ENCODE measurements at regions not wholly inside any gene's neighbourhood (a gene's known extent, or its start where the extent isn't known, plus 50 kb on each side); places are given as distances from the start of the nearest gene placed in this dataset.

DNA sequence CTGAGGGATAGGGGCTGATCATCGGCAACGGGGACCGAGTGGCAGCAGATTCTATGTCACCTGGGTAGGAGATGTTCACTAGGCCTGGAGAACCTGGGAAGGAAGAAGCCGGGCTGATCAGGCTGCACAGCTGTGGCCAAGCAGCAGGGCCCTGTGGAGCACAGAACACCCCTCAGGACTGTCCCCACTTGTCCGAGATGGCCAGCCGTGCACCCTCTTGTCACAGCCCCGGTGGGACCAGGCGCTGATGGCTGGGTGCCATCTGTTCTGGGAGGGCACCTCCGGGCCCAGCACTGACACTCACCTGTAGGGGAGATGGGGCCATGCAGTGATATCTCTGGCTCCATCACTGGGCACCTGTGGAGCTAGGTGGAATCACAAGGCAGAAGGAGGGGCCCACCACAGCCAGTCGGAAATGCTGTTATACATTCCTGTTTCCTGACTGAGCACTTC is 217.9 kb upstream of the RAB6C start:
- no peak for DNase-seq (ENCODE audit: low read depth in 2 of 2)

DNA sequence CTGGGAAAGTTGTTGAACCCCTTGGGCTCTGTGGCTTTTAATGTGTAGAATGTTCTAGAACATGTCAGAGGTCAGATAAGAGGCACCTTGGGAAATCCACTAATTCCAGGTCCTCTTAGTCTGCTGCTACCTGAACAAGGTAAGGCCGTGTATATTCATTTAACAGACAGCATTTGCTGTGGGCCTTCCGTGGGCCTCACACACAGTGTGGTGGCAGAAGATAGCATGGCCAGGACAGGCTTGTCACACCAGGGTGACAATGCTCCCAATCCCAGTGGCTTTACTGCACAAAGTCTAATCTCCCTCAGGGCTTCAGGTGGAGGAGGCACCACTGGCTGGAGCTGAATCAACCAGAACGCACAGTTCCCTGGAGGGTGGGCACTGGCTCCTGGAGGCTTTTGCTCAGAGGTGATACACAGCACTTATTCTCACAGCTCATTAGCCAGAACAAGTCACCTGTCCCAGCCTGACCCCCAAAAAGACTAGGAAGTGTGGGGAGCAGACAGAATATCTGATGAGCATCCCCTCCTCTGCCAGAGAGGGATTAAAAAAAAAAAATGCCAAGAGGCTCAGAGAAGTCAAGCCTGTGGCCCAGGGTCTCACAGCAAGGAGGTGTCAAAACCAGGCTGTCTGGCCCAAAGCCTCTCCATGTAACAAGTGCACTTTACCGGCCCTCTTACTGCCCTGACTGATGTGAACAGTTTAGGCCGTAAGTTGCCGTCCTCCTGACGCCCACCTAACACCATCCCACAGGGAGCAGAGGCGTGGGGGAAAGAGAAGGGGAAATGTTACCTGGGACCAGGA is 216.9 kb upstream of the RAB6C start:
- DNase-seq (ENCODE audit: low read depth in 2 of 2): no peak

DNA sequence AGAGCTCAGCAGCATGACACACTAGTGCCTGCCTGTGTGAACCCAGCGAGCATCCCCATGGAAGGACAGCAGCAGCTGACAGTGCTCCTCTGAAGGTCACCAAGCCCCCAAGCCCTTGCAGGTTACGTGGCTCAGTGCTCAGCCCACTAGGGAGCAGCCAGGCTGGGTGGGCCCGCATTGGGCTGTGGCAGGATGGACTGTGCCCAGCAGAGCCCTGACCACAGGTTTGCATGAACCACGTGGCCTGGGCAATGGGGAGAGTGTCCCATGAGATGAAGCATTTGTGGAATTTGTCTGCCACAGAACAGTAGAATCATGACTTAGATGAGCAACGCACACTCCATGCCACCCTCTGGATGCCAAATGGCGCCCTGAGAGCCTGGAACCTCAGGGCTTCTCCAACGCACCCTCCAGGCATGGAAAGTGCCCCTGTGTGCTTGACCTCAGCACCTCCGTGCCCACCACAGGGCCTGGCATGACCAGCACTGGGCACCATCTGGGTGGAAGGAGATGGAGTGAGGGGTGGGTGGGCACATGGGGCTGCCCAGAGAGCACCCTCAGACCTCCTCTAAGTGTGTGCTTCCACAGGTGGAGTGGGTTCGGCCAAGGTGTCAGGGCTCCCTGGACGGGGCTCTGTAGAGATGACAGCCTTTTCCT is 216.1 kb upstream of the RAB6C start:
- no peak for DNase-seq (ENCODE audit: low read depth in 2 of 2)

DNA sequence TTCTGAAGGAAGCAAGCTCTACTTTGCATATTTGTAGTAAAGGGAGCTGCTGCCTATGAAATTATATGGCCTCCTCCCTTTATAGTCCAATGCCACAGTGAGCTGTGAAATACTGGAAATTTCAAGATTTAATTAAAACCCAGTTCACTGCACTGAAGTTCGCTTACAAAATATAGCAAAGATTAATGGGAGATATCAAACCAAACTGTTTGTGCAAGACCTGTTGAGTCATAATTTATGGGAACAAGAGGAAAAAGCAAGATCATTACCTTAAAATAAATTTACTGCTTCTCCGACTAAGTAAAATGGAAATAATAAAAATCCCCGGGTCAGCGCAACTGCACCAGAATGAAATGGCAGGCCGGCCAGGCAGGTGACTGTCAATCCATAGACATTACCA is 215.5 kb upstream of the RAB6C start:
- DNase-seq (ENCODE audit: low read depth in 2 of 2): no peak

DNA sequence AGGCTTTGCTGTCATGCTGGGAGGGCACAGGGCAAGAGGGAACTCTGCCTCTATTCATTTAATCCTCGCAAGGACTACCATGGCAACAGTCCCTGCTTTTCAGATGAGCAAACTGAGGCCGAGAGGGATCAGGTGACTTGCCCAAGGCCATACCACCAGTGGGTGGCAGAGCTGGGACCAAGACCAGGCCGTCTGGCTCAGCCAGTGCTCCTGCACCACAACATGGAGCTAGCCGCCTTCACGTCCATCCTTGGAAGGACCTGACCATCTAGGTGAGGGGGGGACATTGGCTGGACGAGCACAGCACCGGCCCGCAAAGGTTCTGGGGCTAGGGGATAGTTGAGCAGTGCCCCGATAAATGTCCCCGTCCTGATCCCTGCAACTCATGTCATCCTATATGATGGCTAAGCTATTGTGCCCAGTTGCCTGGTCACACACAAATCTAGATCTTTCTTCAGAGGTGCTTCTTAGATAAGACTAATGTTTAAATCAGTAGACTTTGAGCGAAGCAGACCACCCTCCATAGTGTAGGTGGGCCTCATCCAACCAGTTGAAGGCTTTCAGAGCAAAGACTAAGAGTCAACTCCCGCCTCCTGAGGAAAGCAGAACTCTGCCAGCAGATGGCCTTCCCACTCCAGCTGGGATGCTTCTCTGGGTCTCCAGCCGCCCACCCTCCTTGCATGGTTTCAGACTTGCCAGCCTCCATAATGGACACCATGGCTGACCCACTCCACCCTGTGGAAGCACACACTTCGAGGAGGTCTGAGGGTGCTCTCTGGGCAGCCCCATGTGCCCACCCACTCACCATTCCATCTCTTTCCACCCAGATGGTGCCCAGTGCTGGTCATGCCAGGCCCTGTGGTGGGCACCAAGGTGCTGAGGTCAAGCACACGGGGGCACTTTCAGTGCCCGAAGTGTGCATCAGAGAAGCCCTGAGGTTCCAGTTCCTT is 214.8 kb upstream of the RAB6C start:
- DNase-seq (ENCODE audit: low read depth in 2 of 2): no peak

DNA sequence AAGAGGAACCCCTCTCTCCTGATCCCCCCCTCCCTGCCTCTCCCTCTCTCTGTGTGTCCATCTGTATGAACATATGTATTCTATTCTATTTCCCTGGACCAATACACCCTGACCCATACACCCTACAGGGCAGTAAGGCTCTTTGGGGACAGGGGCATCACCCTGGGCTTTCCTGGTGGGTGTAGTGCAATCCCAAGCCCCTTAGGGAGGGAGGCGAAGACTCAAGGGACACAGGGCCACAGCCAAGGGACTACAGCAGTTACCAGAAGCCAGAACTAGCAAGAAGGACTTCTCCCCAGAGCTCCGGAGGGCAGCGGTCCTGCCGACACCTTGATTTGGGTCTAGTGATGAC is 214.2 kb upstream of the RAB6C start:
- no peak for DNase-seq (ENCODE audit: low read depth in 2 of 2)

DNA sequence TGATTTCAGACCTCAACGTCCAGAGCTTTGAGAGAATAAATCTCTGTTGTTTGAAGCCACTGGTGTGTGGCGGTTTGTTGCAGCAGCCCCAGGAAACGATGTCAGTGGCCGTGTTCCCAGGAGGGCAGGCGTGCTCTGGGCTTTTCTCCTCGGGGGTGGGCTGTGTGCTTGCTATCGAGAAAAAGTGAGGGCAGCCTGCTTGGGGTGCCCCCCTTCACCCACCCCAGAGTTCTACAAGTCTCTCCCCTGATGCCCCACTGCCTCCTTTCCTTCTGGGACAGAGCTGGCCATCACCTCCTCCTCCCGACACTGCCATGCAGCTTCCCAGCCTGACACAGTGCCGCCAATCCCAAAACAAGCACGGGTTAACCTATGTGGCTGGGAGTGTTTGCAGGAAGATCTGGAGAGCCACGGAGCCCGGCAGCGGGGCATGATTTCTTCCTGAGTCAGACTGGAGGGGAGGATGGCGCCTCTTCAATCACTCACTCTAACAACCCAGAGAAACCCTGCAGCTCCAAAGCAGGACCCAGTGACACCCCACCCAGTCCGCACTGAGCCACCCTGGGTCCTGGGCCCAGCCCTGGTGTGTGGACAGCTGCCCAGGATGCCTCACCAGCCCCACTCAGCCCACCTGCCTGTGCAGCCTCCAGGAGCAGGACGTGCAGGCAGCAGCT is 213.7 kb upstream of the RAB6C start:
- DNase-seq (ENCODE audit: low read depth in 2 of 2): no peak

DNA sequence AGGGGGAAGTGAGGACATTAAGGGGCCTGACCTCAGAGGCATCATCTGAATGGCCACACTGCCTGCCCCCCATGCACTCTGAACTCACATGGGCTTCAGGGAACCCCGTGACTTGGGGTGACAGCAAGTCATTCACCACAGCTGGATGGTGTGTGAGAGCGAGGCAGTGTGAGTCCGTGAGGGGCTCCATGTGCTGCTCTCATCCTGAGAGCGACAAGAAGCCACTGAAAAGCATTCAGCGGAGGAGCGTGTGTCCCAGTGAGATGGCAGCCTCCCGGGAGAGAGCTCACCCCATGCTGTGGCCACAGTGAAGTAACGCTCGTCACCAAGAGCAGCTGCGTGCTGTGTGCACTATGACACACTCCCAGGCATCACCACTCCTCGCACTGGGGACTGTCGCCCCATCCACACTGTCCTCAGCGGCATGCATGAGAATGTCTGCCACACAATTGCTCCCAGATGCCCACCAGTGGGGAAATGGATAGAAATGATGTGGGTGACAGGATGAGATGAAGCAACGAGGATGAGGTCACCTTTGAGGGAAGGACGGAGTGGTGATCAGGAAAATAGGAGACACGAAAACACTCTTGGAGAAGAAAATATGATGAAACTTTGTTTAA is 213.0 kb upstream of the RAB6C start:
- peak in 1 of 2 experiments; percentile 2 for DNase-seq (ENCODE audit: low read depth in 2 of 2)

DNA sequence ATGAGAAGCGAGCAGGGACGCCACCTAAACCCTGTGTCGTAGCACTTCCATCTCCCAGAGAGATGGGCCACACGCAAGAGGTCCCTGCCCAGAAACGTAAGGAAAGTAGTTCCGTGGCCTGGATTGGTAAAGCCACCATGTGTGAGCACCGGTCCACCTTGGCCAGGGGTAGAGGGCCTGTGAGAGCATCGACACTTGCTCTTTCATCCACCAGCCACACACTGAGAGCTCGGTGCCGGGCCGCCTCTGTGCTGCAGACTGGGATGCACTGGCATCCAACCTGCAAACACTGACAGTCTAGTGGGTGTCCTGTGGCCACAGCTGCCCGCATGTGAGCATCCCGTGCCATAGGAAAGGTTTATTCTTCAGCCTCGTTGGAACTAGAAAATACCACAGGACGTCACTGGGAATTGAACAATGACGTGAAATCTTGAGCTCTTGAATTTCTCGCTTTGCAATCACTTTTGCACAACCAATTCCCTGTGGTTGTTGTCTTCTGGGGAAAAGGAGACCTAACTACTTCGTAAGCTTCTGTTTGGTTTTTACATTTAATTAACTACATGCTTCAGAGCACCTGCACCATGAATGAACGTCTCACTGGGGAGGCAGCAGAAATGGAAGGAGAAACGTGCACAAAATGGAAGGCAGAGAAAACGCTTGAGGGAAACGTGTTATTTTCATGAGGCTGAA is 212.0 kb upstream of the RAB6C start:
- no peak for DNase-seq (ENCODE audit: low read depth in 2 of 2)

DNA sequence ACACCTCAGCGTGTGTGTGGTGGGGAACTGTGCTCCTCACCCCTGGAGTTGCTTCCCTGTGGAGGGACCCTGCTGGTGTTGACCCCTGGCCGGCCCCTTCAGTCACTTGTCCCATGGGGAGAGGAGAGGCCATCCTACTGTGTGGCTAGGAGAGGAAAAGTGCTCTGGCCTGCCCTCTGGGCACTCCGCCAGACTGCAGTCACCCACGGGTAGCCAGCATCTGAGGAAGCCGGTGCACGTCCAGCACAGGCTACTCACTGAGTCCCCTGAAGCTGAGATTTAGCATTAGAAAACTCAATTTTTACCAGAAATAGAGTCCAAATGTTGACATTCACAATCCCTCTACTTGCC is 211.5 kb upstream of the RAB6C start:
- no peak for DNase-seq (ENCODE audit: low read depth in 2 of 2)

DNA sequence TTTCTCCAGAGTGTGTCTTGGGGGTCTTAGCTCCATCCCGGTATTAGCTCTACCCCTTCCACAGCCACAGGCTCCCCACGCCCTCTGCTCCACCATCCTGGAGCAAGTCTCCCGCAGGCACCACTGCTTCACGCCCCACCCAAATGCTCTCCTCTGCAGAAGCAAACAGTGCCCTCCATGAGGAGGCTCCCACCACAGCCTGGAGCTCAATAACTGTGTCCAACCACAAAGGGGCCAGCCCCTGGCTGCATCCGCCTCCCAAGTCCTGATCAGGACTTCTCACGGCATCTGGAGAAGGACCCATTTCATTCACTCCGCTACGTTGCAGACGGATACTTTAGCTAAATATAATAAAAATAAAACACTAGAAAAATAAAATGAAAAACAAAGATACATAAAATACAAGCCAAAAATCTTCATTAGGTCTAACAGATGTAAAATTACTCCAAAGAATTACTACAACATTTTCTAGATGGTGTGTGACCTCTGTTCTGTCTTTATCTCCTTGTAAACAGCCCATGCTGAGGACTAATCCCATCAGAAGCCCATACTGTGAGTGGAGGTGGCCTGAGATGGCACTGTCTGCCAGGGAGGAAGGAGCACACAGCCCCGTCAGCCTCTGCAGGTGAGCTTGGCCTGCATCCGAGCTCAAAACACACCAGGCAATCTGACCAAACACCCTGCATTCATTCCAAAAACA is 210.8 kb upstream of the RAB6C start:
- no peak for DNase-seq (ENCODE audit: low read depth in 2 of 2)

DNA sequence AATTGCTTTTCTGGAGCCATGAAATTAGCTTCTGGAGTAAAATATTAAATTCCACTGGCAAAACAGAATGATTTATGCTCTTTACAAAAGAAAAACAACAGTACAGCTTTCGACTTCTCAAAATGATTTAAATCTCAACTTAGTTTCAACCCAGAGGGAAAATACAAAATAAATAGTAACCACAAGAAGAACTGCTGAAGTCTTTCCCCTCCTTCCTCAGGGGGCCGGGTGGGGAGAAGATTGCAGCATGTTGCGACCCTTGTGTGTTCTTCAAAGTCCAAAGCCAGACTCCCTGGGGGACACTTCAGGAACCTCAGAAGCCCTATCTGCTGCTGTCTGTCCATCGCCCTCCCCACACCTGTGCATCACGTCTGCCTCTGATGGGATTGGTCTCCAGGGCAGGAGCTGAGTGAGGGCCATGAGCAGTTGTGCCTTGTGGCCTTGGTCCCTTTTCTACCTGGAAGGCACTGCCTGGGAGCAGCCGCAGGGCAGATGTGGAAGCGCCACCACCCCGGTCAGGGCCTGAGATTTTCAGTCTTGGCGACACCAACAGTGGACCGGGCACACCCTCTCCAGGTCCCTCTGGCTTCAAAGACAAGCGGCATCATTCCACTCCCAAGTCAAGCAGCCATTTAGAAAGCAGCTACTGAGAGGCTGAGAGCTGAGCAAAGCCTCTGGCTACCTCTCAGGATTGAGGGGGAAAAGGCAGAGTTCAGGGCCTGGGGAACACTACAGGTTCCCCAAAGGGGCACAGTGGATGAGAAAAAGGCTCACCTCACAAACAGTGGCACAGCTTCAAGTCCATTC is 210.1 kb upstream of the RAB6C start:
- no peak for DNase-seq (ENCODE audit: low read depth in 2 of 2)

DNA sequence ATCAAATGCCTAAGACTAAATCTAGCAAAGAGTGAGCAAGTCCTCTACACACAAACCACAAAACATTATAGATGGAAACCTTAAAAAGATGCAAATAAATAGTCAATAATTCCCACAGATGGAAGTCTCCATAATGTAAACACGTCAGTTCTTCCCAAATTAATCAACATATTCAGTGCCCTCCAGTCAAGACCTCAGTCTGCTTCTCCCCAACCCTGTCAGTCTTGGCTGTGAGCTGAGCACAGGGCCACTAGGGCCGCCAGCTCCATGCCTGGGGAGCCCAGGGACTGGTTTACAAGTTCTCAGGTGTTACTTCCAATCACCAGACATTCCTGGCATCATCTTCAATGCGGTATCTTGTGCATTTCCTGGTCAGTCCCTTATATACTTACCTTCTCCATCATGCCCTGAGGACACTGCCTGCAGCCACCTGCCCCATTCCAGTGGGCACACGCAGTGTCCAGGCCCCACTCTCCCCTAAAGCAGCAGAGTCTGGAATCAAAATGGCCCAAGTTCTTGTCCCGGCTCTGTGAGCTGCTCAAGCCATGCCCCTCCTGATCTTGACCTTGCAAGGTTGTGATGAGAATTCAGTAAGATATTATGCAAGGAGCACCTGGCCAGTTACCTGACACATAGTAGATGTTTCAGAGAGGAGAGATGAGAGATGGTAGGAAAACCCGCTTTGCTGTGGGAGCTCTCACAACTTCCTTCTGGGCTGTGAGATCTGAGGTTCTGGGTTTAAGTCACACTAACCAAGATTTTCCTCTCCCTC is 207.9 kb upstream of the RAB6C start:
- DNase-seq (ENCODE audit: low read depth in 2 of 2): no peak

DNA sequence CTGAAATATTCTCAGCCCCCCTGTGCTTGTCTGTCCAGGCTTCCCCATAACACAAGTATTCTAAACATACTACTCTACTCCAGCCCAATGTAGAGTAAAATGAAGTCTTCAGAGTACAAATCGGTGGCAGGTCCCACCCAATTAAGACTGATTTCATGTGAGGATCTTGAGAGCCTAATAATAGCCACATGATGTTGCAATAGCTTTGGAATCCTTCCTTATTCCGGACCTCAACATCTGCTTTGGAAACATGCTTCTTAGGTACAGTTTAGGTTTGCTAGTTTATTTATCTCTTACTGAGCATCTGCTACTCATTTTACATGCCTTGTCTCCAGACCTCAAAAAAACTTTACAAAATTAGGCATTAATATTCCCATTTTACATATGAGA is 207.3 kb upstream of the RAB6C start:
- DNase-seq (ENCODE audit: low read depth in 2 of 2): peak; percentile 9 to 21

DNA sequence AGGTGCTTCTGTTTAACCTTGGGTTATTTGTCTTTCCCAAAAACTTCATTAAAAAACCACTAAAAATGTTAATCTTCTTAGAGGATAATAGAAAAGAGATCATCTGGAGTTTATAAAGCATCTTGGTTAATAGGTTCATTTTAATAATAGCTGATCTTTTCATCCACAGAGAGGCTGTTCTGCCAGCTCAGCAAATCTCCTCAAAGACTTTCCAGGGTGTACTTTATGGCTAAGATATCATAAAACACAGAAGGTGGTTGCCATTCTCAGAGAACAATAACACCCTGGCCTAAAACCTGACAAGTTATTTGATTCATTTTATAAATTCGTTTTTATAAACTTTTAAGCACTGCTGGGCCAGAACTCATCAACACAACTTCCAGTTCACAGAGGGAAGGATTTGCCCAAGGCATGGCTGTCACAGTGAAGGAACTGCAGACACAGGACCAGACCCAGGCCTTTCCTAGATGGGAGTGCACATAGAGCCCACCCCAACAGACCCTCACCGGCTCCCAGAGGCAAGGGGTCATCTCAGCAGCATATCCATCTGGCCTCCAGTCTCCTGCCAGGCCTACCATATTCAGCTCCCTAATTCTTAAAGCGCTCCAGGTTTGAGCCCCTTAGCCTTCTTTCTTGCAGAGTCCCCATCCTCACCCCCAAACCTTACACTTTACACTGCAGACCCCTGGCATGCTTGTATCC is 203.4 kb upstream of the RAB6C start:
- no peak for DNase-seq (ENCODE audit: low read depth in 2 of 2)

DNA sequence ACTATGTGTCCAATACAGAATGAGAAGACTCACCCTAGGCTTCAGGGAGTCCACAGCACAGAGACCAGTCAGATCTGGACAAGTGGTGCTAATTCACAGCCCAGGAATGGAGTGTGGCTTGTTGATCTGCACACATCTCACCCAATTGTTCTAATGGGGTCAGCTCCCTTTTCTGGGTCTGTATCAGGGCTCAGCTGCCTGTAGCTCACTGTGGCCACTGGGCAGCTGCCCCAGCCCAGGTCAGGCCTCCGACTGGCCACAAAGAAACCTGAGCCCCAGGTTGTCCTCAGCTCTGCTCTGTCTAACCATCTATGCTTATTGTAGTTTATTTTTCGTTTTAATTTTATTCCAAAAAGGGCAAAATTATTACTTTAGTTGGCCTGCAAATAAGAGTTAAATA is 202.3 kb upstream of the RAB6C start:
- DNase-seq (ENCODE audit: low read depth in 2 of 2): no peak

DNA sequence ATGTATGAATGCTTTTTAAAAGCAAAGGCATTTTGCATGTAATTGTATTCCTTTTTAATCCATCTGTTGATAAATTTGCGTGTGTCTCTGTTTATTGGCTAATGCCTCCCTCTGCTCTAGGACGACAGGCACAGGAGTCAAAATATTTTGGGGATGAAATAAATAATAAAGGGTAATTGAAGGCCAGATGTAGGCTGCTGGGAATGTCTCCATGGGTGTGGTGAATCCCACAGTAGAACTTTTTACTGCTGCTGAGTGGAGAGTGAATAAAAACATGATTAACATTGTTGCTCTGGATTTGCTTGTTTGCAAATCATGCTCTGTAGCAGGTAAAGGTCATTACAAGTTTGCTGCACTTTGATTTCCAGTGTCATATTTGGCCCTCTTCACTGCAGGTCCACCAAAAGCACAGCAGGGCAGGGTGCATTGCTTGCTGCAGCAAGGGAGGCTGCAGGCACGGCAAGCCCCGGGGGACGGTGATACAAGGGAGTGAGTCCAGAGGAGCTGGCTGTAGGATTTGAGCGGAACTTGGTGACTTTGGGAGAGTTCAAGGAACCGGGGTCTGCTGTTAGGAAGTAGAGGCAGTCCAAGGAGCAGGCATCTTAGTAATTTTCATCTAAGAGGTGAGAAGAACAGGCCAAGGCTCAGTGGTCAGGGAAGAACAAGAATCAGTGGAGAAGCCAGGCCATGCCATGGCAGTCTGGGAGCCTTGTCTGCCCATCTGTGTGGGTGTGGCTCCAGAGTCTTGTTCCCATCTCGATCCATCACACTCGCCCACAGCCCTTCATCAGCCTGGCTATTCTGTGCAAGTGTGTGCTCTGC is 201.5 kb upstream of the RAB6C start:
- DNase-seq (ENCODE audit: low read depth in 2 of 2): no peak

All from fibroblast of skin of left biceps (primary cell).